ENCODE measurements at regions not wholly inside any gene's neighbourhood (a gene's known extent, or its start where the extent isn't known, plus 50 kb on each side); places are given as distances from the start of the nearest gene placed in this dataset.

GRCh38 chr5:5781335-5781734 lies 358.9 kb downstream of the ICE1 start:
- Histone ChIP-seq H3K4me3 (ENCODE audit: extremely low read depth, insufficient read depth, low read length, poor library complexity, severe bottlenecking) (no peak overlapping the region), H3K4me1 (ENCODE audit: control insufficient read depth, insufficient read depth, low read length, poor library complexity, severe bottlenecking) (no peaks in the 10 kb centered on the region), H3K27ac (ENCODE audit: low read depth, low read length, severe bottlenecking) (no peak overlapping the region), H3K9me3 (ENCODE audit: control insufficient read depth, low read length) (no peaks in the 10 kb centered on the region), H3K36me3 (ENCODE audit: control insufficient read depth, insufficient read depth, low read length) (no peaks in the 10 kb centered on the region)
- 80% methylated on average over 1 of the region's 3 CpGs; no CpG with 5 or more reads in 1 of the 2 experiments for WGBS, 2 experiments (ENCODE audit: insufficient coverage in 2 of 2)

DNA sequence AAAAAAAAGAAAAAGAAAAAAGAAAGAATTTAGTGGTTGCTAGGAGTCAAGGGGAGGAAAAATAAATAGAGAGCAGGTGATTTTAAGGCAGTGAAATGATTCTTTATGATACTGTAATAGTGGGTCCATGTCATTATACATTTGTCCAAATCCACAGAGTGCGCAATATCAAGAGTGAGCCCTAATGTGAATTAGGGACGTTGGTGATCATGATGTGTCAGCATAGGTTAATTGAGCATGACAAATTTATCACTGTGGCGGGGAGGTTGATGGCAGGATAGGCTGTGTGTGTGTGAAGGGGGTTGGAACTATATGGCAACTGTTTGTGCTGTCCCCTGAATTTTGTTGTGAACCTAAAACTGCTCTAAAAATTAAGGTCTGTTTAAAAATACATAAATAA lies 357.8 kb downstream of the ICE1 start:
- H3K9me3 ChIP-seq (ENCODE audit: control insufficient read depth, low read length): no peaks in the 10 kb centered on the region
- 80% methylated on average over 1 of the region's 3 CpGs; no CpG with 5 or more reads in 1 of the 2 experiments for WGBS, 2 experiments (ENCODE audit: insufficient coverage in 2 of 2)
- H3K36me3 ChIP-seq (ENCODE audit: control insufficient read depth, insufficient read depth, low read length): no peaks in the 10 kb centered on the region
- no peak overlapping the region for H3K4me3 ChIP-seq (ENCODE audit: extremely low read depth, insufficient read depth, low read length, poor library complexity, severe bottlenecking)
- no peaks in the 10 kb centered on the region for H3K4me1 ChIP-seq (ENCODE audit: control insufficient read depth, insufficient read depth, low read length, poor library complexity, severe bottlenecking)
- no peak overlapping the region for H3K27ac ChIP-seq (ENCODE audit: low read depth, low read length, severe bottlenecking)

DNA sequence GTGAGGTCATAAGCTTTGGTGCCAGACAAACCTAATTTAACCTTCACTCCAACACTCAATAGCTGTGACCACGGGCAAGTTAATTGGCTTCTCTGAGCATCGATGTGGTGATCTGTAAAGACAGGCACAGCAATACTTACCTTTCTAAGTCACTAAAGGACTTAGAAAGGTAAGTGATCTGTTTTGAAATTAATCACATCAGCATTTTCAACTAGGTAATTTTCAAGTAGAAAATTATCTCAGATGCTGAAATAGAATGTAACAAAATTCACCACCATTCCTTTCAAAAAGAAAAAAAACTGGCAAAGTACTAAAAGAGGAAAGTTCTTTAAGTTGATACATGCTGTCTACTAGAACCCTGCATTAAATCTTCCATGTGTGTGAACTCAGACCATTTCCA lies 354.5 kb downstream of the ICE1 start:
- H3K4me3 ChIP-seq (ENCODE audit: extremely low read depth, insufficient read depth, low read length, poor library complexity, severe bottlenecking): no peak overlapping the region
- no peaks in the 10 kb centered on the region for H3K4me1 ChIP-seq (ENCODE audit: control insufficient read depth, insufficient read depth, low read length, poor library complexity, severe bottlenecking)
- WGBS, 2 experiments (ENCODE audit: insufficient coverage in 2 of 2): no CpG with 5 or more reads among the region's 2 CpGs
- no peak overlapping the region for H3K27ac ChIP-seq (ENCODE audit: low read depth, low read length, severe bottlenecking)
- no peaks in the 10 kb centered on the region for H3K36me3 ChIP-seq (ENCODE audit: control insufficient read depth, insufficient read depth, low read length)
- H3K9me3 ChIP-seq (ENCODE audit: control insufficient read depth, low read length): no peaks in the 10 kb centered on the region

- 88 to 92% methylated on average over 2 to 3 of the region's 3 CpGs for WGBS, 2 experiments (ENCODE audit: insufficient coverage in 2 of 2)
- H3K27ac ChIP-seq (ENCODE audit: low read depth, low read length, severe bottlenecking): no peak overlapping the region
- H3K36me3 ChIP-seq (ENCODE audit: control insufficient read depth, insufficient read depth, low read length): no peaks in the 10 kb centered on the region
- no peaks in the 10 kb centered on the region for H3K4me1 ChIP-seq (ENCODE audit: control insufficient read depth, insufficient read depth, low read length, poor library complexity, severe bottlenecking)
- H3K9me3 ChIP-seq (ENCODE audit: control insufficient read depth, low read length): no peaks in the 10 kb centered on the region
- H3K4me3 ChIP-seq (ENCODE audit: extremely low read depth, insufficient read depth, low read length, poor library complexity, severe bottlenecking): no peak overlapping the region
These were observed 349.7 kb downstream of the ICE1 start for GRCh38 chr5:5772202-5772601.

GRCh38 chr5:5770825-5771224 lies 348.3 kb downstream of the ICE1 start:
- H3K4me1 ChIP-seq (ENCODE audit: control insufficient read depth, insufficient read depth, low read length, poor library complexity, severe bottlenecking): no peaks in the 10 kb centered on the region
- 70 to 71% methylated on average over 2 of the region's 2 CpGs for WGBS, 2 experiments (ENCODE audit: insufficient coverage in 2 of 2)
- H3K4me3 ChIP-seq (ENCODE audit: extremely low read depth, insufficient read depth, low read length, poor library complexity, severe bottlenecking): no peak overlapping the region
- no peaks in the 10 kb centered on the region for H3K36me3 ChIP-seq (ENCODE audit: control insufficient read depth, insufficient read depth, low read length)
- H3K9me3 ChIP-seq (ENCODE audit: control insufficient read depth, low read length): no peaks in the 10 kb centered on the region
- no peak overlapping the region for H3K27ac ChIP-seq (ENCODE audit: low read depth, low read length, severe bottlenecking)

DNA sequence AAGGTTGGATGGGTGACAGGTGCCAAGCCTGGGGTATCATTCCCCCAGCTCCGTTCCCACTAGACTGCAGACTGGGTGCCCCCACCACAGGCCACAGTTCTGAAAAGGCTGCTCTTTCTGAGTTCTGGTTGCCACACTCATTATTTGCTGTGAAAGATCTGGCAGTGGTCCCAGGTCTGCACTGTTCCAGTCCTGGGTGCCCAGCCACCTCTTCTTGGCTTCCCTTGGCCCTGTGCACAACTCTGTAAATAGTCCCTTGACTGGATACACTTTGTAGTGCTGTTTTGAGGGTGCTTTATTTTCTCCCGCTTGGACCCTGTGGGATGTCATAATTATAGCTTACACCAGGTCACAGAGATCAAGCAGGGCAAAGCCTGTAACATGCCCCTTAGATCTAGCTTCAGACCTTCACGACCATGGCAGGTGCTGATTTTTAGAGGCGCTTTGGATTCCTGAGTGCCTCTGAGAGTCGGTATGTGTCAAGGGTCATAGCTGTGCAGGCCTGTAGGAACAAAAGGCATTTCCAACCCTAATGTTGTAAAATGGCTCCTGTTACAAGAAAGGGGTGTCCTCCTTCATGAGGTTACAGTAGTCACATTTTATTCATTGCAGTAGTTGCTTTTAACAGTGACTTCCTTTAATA lies 344.9 kb downstream of the ICE1 start:
- Histone ChIP-seq H3K27ac (ENCODE audit: low read depth, low read length, severe bottlenecking) (no peak overlapping the region), H3K4me1 (ENCODE audit: control insufficient read depth, insufficient read depth, low read length, poor library complexity, severe bottlenecking) (no peaks in the 10 kb centered on the region), H3K4me3 (ENCODE audit: extremely low read depth, insufficient read depth, low read length, poor library complexity, severe bottlenecking) (no peak overlapping the region), H3K9me3 (ENCODE audit: control insufficient read depth, low read length) (no peaks in the 10 kb centered on the region), H3K36me3 (ENCODE audit: control insufficient read depth, insufficient read depth, low read length) (no peaks in the 10 kb centered on the region)
- WGBS, 2 experiments (ENCODE audit: insufficient coverage in 2 of 2): 96 to 100% methylated on average over 4 to 5 of the region's 5 CpGs

GRCh38 chr5:5765066-5765850 lies 342.8 kb downstream of the ICE1 start:
- Histone ChIP-seq H3K4me1 (ENCODE audit: control insufficient read depth, insufficient read depth, low read length, poor library complexity, severe bottlenecking) (no peaks in the 10 kb centered on the region), H3K36me3 (ENCODE audit: control insufficient read depth, insufficient read depth, low read length) (no peaks in the 10 kb centered on the region), H3K4me3 (ENCODE audit: extremely low read depth, insufficient read depth, low read length, poor library complexity, severe bottlenecking) (no peak overlapping the region), H3K9me3 (ENCODE audit: control insufficient read depth, low read length) (no peaks in the 10 kb centered on the region), H3K27ac (ENCODE audit: low read depth, low read length, severe bottlenecking) (no peak overlapping the region)
- 82 to 93% methylated on average over 3 to 4 of the region's 7 CpGs for WGBS, 2 experiments (ENCODE audit: insufficient coverage in 2 of 2)

DNA sequence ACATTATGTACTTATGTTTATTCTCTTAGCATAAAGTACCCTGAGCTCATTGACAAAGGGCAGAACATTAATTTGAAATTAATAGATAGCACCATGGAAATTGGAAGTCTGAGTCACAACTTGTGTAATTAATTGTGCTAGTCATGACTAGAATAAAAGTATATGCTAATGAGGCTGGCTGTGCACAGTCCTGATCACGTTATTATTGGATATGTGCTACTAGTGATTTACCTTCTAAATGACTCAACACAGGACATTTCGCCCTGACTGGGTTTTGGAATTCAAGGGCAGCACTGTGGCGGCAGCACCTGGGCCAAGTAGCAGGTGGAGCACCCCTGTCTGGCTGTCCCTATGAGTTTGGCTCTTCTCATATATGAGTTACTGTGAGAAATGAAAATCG lies 341.8 kb downstream of the ICE1 start:
- Histone ChIP-seq H3K4me3 (ENCODE audit: extremely low read depth, insufficient read depth, low read length, poor library complexity, severe bottlenecking) (no peak overlapping the region), H3K27ac (ENCODE audit: low read depth, low read length, severe bottlenecking) (no peak overlapping the region), H3K9me3 (ENCODE audit: control insufficient read depth, low read length) (no peaks in the 10 kb centered on the region), H3K36me3 (ENCODE audit: control insufficient read depth, insufficient read depth, low read length) (no peaks in the 10 kb centered on the region), H3K4me1 (ENCODE audit: control insufficient read depth, insufficient read depth, low read length, poor library complexity, severe bottlenecking) (no peaks in the 10 kb centered on the region)
- 100% methylated on average over 1 to 3 of the region's 4 CpGs for WGBS, 2 experiments (ENCODE audit: insufficient coverage in 2 of 2)

- Histone ChIP-seq H3K4me3 (ENCODE audit: extremely low read depth, insufficient read depth, low read length, poor library complexity, severe bottlenecking) (no peak overlapping the region), H3K36me3 (ENCODE audit: control insufficient read depth, insufficient read depth, low read length) (no peaks in the 10 kb centered on the region), H3K27ac (ENCODE audit: low read depth, low read length, severe bottlenecking) (no peak overlapping the region), H3K4me1 (ENCODE audit: control insufficient read depth, insufficient read depth, low read length, poor library complexity, severe bottlenecking) (no peaks in the 10 kb centered on the region), H3K9me3 (ENCODE audit: control insufficient read depth, low read length) (no peaks in the 10 kb centered on the region)
- WGBS, 2 experiments (ENCODE audit: insufficient coverage in 2 of 2): 80 to 93% methylated on average over 2 of the region's 2 CpGs
These were observed 334.3 kb downstream of the ICE1 start for GRCh38 chr5:5756762-5757161.

GRCh38 chr5:5755888-5756287 lies 333.4 kb downstream of the ICE1 start:
- 82% methylated on average over 2 of the region's 2 CpGs; no CpG with 5 or more reads in 1 of the 2 experiments for WGBS, 2 experiments (ENCODE audit: insufficient coverage in 2 of 2)
- Histone ChIP-seq H3K4me1 (ENCODE audit: control insufficient read depth, insufficient read depth, low read length, poor library complexity, severe bottlenecking) (no peaks in the 10 kb centered on the region), H3K9me3 (ENCODE audit: control insufficient read depth, low read length) (no peaks in the 10 kb centered on the region)

GRCh38 chr5:5752844-5753243 lies 330.4 kb downstream of the ICE1 start:
- 75 to 100% methylated on average over 1 of the region's 2 CpGs for WGBS, 2 experiments (ENCODE audit: insufficient coverage in 2 of 2)
- Histone ChIP-seq H3K9me3 (ENCODE audit: control insufficient read depth, low read length) (no peaks in the 10 kb centered on the region), H3K4me1 (ENCODE audit: control insufficient read depth, insufficient read depth, low read length, poor library complexity, severe bottlenecking) (no peaks in the 10 kb centered on the region), H3K4me3 (ENCODE audit: extremely low read depth, insufficient read depth, low read length, poor library complexity, severe bottlenecking) (no peak overlapping the region), H3K27ac (ENCODE audit: low read depth, low read length, severe bottlenecking) (no peak overlapping the region), H3K36me3 (ENCODE audit: control insufficient read depth, insufficient read depth, low read length) (no peaks in the 10 kb centered on the region)

More at GRCh38 chr5:5755888-5756287, 333.4 kb downstream of the ICE1 start:
- Histone ChIP-seq H3K36me3 (ENCODE audit: control insufficient read depth, insufficient read depth, low read length) (no peaks in the 10 kb centered on the region), H3K4me3 (ENCODE audit: extremely low read depth, insufficient read depth, low read length, poor library complexity, severe bottlenecking) (no peak overlapping the region), H3K27ac (ENCODE audit: low read depth, low read length, severe bottlenecking) (no peak overlapping the region)

All from mesodermal cell (in vitro differentiated cells).